OCI-LY1 (cell line): ENCODE measurements at regions not wholly inside any gene's neighbourhood (a gene's known extent, or its start where the extent isn't known, plus 50 kb on each side); places are given as distances from the start of the nearest gene placed in this dataset.

Source experiments
- H2AFZ ChIP-seq: fragments of 200-600 bp; sonication (generic), shearing (Covaris generic); 2 replicates; pipeline ENCODE4 v1.6.0; 2014; ENCODE audit warnings: antibody characterized with exemption, mild to moderate bottlenecking, low read length
- H3F3A ChIP-seq: fragments of 200-600 bp; sonication (generic), shearing (Covaris generic); 2 replicates; pipeline ENCODE4 v1.6.0; 2014; ENCODE audit warnings: mild to moderate bottlenecking, antibody characterized with exemption, low read length, moderate library complexity; ENCODE audit not compliant: insufficient read depth
- H3K27ac ChIP-seq: fragments of 200-600 bp; sonication (generic); 2 replicates; pipeline ENCODE4 v1.5.1; 2014; ENCODE audit warnings: low read length, mixed run types, mild to moderate bottlenecking, low read depth; ENCODE audit not compliant: poor library complexity, severe bottlenecking
- H3K27me3 ChIP-seq: fragments of 200-600 bp; sonication (generic); 2 replicates; pipeline ENCODE4 v1.6.0; 2014; ENCODE audit warnings: antibody characterized with exemption, mild to moderate bottlenecking, low read length, moderate library complexity; ENCODE audit not compliant: insufficient read depth
- H3K36me3 ChIP-seq: fragments of 200-600 bp; sonication (generic); 2 replicates; pipeline ENCODE4 v1.6.1; 2014; ENCODE audit warnings: mild to moderate bottlenecking, antibody characterized with exemption, low read length, moderate library complexity, mixed read lengths; ENCODE audit not compliant: insufficient read depth
- H3K4me1 ChIP-seq: fragments of 200-600 bp; sonication (generic); 2 replicates; pipeline ENCODE4 v1.5.1; 2014; ENCODE audit warnings: mild to moderate bottlenecking, low read length, moderate library complexity; ENCODE audit not compliant: insufficient read depth, severe bottlenecking
- H3K4me2 ChIP-seq: fragments of 200-600 bp; sonication (generic), shearing (Covaris generic); 2 replicates; pipeline ENCODE4 v1.6.1; 2014; ENCODE audit warnings: low read length
- H3K4me3 ChIP-seq: fragments of 200-600 bp; sonication (generic); 2 replicates; pipeline ENCODE4 v1.5.1; 2014; ENCODE audit warnings: low read length, low read depth, mild to moderate bottlenecking, mixed read lengths; ENCODE audit not compliant: poor library complexity, severe bottlenecking
- H3K79me2 ChIP-seq: fragments of 200-600 bp; shearing (Covaris generic); 2 replicates; pipeline ENCODE4 v1.6.1; 2016; ENCODE audit warnings: mixed run types, low read length, mixed read lengths; ENCODE audit not compliant: insufficient read depth
- H3K9ac ChIP-seq: fragments of 200-600 bp; sonication (generic), shearing (Covaris generic); 2 replicates; pipeline ENCODE4 v1.6.1; 2014; ENCODE audit warnings: mild to moderate bottlenecking, low read length, mixed read lengths
- H3K9me2 ChIP-seq: fragments of 200-600 bp; sonication (generic), shearing (Covaris generic); 2 replicates; pipeline ENCODE4 v1.6.1; 2014; ENCODE audit warnings: low read depth, mild to moderate bottlenecking, low read length, mixed read lengths
- H3K9me3 ChIP-seq: fragments of 200-600 bp; shearing (Covaris generic); 2 replicates; pipeline ENCODE4 v1.6.1; 2014; ENCODE audit warnings: low read length, mixed read lengths
- H4K20me1 ChIP-seq: fragments of 200-600 bp; sonication (generic), shearing (Covaris generic); 2 replicates; pipeline ENCODE4 v1.6.0; 2016; ENCODE audit warnings: mild to moderate bottlenecking, low read length; ENCODE audit not compliant: insufficient read depth
- CTCF ChIP-seq: fragments of 200-600 bp; sonication (generic), shearing (Covaris generic); IDR thresholded peaks from 2 replicates; pipeline ENCODE4 v1.5.1; 2017; ENCODE audit warnings: mild to moderate bottlenecking, antibody characterized with exemption, low read length, moderate library complexity, mixed read lengths
- EZH2 ChIP-seq: fragments of 200-600 bp; sonication (generic), shearing (Covaris generic); IDR thresholded peaks from 2 replicates; pipeline ENCODE4 v1.8.0; 2017; ENCODE audit warnings: borderline replicate concordance, mixed run types, mild to moderate bottlenecking, antibody characterized with exemption, low read length, moderate library complexity, mixed read lengths

GRCh38 chr21:16590641-16591292 lies 861.0 kb downstream of the USP25 start:
- H3K9me2 ChIP-seq = no peaks in the 10 kb centered on the region
- no peak overlapping the region for H3K9ac ChIP-seq
- H2AFZ ChIP-seq = no peak overlapping the region
- H3F3A ChIP-seq = no peaks in the 10 kb centered on the region
- no peaks in the 10 kb centered on the region for H3K79me2 ChIP-seq
- no peak overlapping the region for H3K27ac ChIP-seq
- no peak overlapping the region for H3K4me3 ChIP-seq
- H3K36me3 ChIP-seq = no peaks in the 10 kb centered on the region
- H3K4me1 ChIP-seq = no peaks in the 10 kb centered on the region
- H4K20me1 ChIP-seq = no peaks in the 10 kb centered on the region
- H3K9me3 ChIP-seq = no peaks in the 10 kb centered on the region
- no peaks in the 10 kb centered on the region for H3K27me3 ChIP-seq
- TF ChIP-seq CTCF (no peak), EZH2 (no peak)
- H3K4me2 ChIP-seq = no peak overlapping the region

GRCh38 chr21:16592381-16592780 lies 862.6 kb downstream of the USP25 start:
- no peaks in the 10 kb centered on the region for H4K20me1 ChIP-seq
- H2AFZ ChIP-seq = no peak overlapping the region

GRCh38 chr21:16594191-16594590 lies 864.4 kb downstream of the USP25 start:
- Histone ChIP-seq H3F3A (no peaks in the 10 kb centered on the region), H4K20me1 (no peaks in the 10 kb centered on the region), H3K36me3 (no peaks in the 10 kb centered on the region), H3K4me2 (no peak overlapping the region), H3K9ac (no peak overlapping the region), H3K27ac (no peak overlapping the region), H2AFZ (no peak overlapping the region), H3K79me2 (no peaks in the 10 kb centered on the region), H3K9me3 (no peaks in the 10 kb centered on the region), H3K4me1 (no peaks in the 10 kb centered on the region), H3K4me3 (no peak overlapping the region), H3K9me2 (no peaks in the 10 kb centered on the region), H3K27me3 (no peaks in the 10 kb centered on the region)
- no peak for TF ChIP-seq CTCF
- TF ChIP-seq EZH2 = no peak

More at GRCh38 chr21:16592381-16592780, 862.6 kb downstream of the USP25 start:
- no peaks in the 10 kb centered on the region for H3K79me2 ChIP-seq
- H3K4me2 ChIP-seq = no peak overlapping the region
- no peaks in the 10 kb centered on the region for H3K4me1 ChIP-seq
- no peak overlapping the region for H3K9ac ChIP-seq
- no peaks in the 10 kb centered on the region for H3F3A ChIP-seq
- no peaks in the 10 kb centered on the region for H3K27me3 ChIP-seq
- no peaks in the 10 kb centered on the region for H3K9me2 ChIP-seq
- no peaks in the 10 kb centered on the region for H3K9me3 ChIP-seq
- H3K36me3 ChIP-seq = no peaks in the 10 kb centered on the region
- H3K4me3 ChIP-seq = no peak overlapping the region
- TF ChIP-seq CTCF (no peak), EZH2 (no peak)
- no peak overlapping the region for H3K27ac ChIP-seq
